OCI-LY1 (cell line): ENCODE measurements at regions not wholly inside any gene's neighbourhood (a gene's known extent, or its start where the extent isn't known, plus 50 kb on each side); places are given as distances from the start of the nearest gene placed in this dataset.

Source experiments
- H2AFZ ChIP-seq: fragments of 200-600 bp; sonication (generic), shearing (Covaris generic); 2 replicates; pipeline ENCODE4 v1.6.0; 2014; ENCODE audit warnings: antibody characterized with exemption, mild to moderate bottlenecking, low read length
- H3F3A ChIP-seq: fragments of 200-600 bp; sonication (generic), shearing (Covaris generic); 2 replicates; pipeline ENCODE4 v1.6.0; 2014; ENCODE audit warnings: mild to moderate bottlenecking, antibody characterized with exemption, low read length, moderate library complexity; ENCODE audit not compliant: insufficient read depth
- H3K27ac ChIP-seq: fragments of 200-600 bp; sonication (generic); 2 replicates; pipeline ENCODE4 v1.5.1; 2014; ENCODE audit warnings: low read length, mixed run types, mild to moderate bottlenecking, low read depth; ENCODE audit not compliant: poor library complexity, severe bottlenecking
- H3K27me3 ChIP-seq: fragments of 200-600 bp; sonication (generic); 2 replicates; pipeline ENCODE4 v1.6.0; 2014; ENCODE audit warnings: antibody characterized with exemption, mild to moderate bottlenecking, low read length, moderate library complexity; ENCODE audit not compliant: insufficient read depth
- H3K36me3 ChIP-seq: fragments of 200-600 bp; sonication (generic); 2 replicates; pipeline ENCODE4 v1.6.1; 2014; ENCODE audit warnings: mild to moderate bottlenecking, antibody characterized with exemption, low read length, moderate library complexity, mixed read lengths; ENCODE audit not compliant: insufficient read depth
- H3K4me1 ChIP-seq: fragments of 200-600 bp; sonication (generic); 2 replicates; pipeline ENCODE4 v1.5.1; 2014; ENCODE audit warnings: mild to moderate bottlenecking, low read length, moderate library complexity; ENCODE audit not compliant: insufficient read depth, severe bottlenecking
- H3K4me2 ChIP-seq: fragments of 200-600 bp; sonication (generic), shearing (Covaris generic); 2 replicates; pipeline ENCODE4 v1.6.1; 2014; ENCODE audit warnings: low read length
- H3K4me3 ChIP-seq: fragments of 200-600 bp; sonication (generic); 2 replicates; pipeline ENCODE4 v1.5.1; 2014; ENCODE audit warnings: low read length, low read depth, mild to moderate bottlenecking, mixed read lengths; ENCODE audit not compliant: poor library complexity, severe bottlenecking
- H3K79me2 ChIP-seq: fragments of 200-600 bp; shearing (Covaris generic); 2 replicates; pipeline ENCODE4 v1.6.1; 2016; ENCODE audit warnings: mixed run types, low read length, mixed read lengths; ENCODE audit not compliant: insufficient read depth
- H3K9ac ChIP-seq: fragments of 200-600 bp; sonication (generic), shearing (Covaris generic); 2 replicates; pipeline ENCODE4 v1.6.1; 2014; ENCODE audit warnings: mild to moderate bottlenecking, low read length, mixed read lengths
- H3K9me2 ChIP-seq: fragments of 200-600 bp; sonication (generic), shearing (Covaris generic); 2 replicates; pipeline ENCODE4 v1.6.1; 2014; ENCODE audit warnings: low read depth, mild to moderate bottlenecking, low read length, mixed read lengths
- H3K9me3 ChIP-seq: fragments of 200-600 bp; shearing (Covaris generic); 2 replicates; pipeline ENCODE4 v1.6.1; 2014; ENCODE audit warnings: low read length, mixed read lengths
- H4K20me1 ChIP-seq: fragments of 200-600 bp; sonication (generic), shearing (Covaris generic); 2 replicates; pipeline ENCODE4 v1.6.0; 2016; ENCODE audit warnings: mild to moderate bottlenecking, low read length; ENCODE audit not compliant: insufficient read depth
- CTCF ChIP-seq: fragments of 200-600 bp; sonication (generic), shearing (Covaris generic); IDR thresholded peaks from 2 replicates; pipeline ENCODE4 v1.5.1; 2017; ENCODE audit warnings: mild to moderate bottlenecking, antibody characterized with exemption, low read length, moderate library complexity, mixed read lengths
- EZH2 ChIP-seq: fragments of 200-600 bp; sonication (generic), shearing (Covaris generic); IDR thresholded peaks from 2 replicates; pipeline ENCODE4 v1.8.0; 2017; ENCODE audit warnings: borderline replicate concordance, mixed run types, mild to moderate bottlenecking, antibody characterized with exemption, low read length, moderate library complexity, mixed read lengths

- Histone ChIP-seq H4K20me1 (no peaks in the 10 kb centered on the region), H3K27ac (no peak overlapping the region), H2AFZ (no peak overlapping the region), H3K27me3 (no peaks in the 10 kb centered on the region), H3K9me3 (no peaks in the 10 kb centered on the region), H3K4me3 (no peak overlapping the region), H3K36me3 (no peaks in the 10 kb centered on the region), H3K9me2 (no peaks in the 10 kb centered on the region), H3K9ac (no peak overlapping the region), H3K4me2 (no peak overlapping the region), H3K79me2 (no peaks in the 10 kb centered on the region), H3F3A (no peaks in the 10 kb centered on the region), H3K4me1 (no peaks in the 10 kb centered on the region)
- no peak for TF ChIP-seq EZH2
- TF ChIP-seq CTCF = no peak
These were observed 762.9 kb downstream of the LTN1 start for GRCh38 chr21:28229814-28230213.

- Histone ChIP-seq H3K27me3 (no peaks in the 10 kb centered on the region), H2AFZ (no peak overlapping the region), H3K9ac (no peak overlapping the region), H3K79me2 (no peaks in the 10 kb centered on the region), H3F3A (no peaks in the 10 kb centered on the region), H3K27ac (no peak overlapping the region), H3K4me2 (no peak overlapping the region), H3K4me1 (no peaks in the 10 kb centered on the region), H3K9me2 (no peaks in the 10 kb centered on the region), H4K20me1 (no peaks in the 10 kb centered on the region), H3K36me3 (no peaks in the 10 kb centered on the region), H3K9me3 (no peaks in the 10 kb centered on the region), H3K4me3 (no peak overlapping the region)
- TF ChIP-seq EZH2 = no peak
- no peak for TF ChIP-seq CTCF
These were observed 764.1 kb downstream of the LTN1 start for GRCh38 chr21:28228636-28228995.

- no peak for TF ChIP-seq CTCF
- no peak for TF ChIP-seq EZH2
- Histone ChIP-seq H3F3A (no peaks in the 10 kb centered on the region), H3K36me3 (no peaks in the 10 kb centered on the region), H2AFZ (no peak overlapping the region), H3K4me1 (no peaks in the 10 kb centered on the region), H4K20me1 (no peaks in the 10 kb centered on the region), H3K27ac (no peak overlapping the region), H3K27me3 (no peaks in the 10 kb centered on the region), H3K79me2 (no peaks in the 10 kb centered on the region), H3K9ac (no peak overlapping the region), H3K9me3 (no peaks in the 10 kb centered on the region), H3K4me3 (no peak overlapping the region), H3K9me2 (no peaks in the 10 kb centered on the region), H3K4me2 (no peak overlapping the region)
These were observed 764.6 kb downstream of the LTN1 start for GRCh38 chr21:28227881-28228635.
